Activated CD4-positive, CD25-positive, alpha-beta regulatory T cell treated with anti-CD3 and anti-CD28 coated beads, Interleukin-2, amount 50 U/mL, for 24 hours (primary cell): ENCODE measurements at regions not wholly inside any gene's neighbourhood (a gene's known extent, or its start where the extent isn't known, plus 50 kb on each side); places are given as distances from the start of the nearest gene placed in this dataset.

Source experiments
- ATAC-seq, 2 donors: fragments of 150-1000 bp; cut with Tn5 transposase; one replicate each; pipeline ENCODE4 v1.10.0; 2021; ENCODE audit warnings: mild to moderate bottlenecking in 1 of 2, moderate library complexity in 1 of 2

- ATAC-seq: no peak
These were observed 1422.4 kb upstream of the MIR17HG start for GRCh38 chr13:89925107-89925506.

GRCh38 chr13:89930861-89931260, 1416.6 kb upstream of the MIR17HG start:
- no peak for ATAC-seq

- no peak for ATAC-seq
These were observed 1414.6 kb upstream of the MIR17HG start for GRCh38 chr13:89932902-89933301.

- no peak for ATAC-seq
These were observed 1411.2 kb upstream of the MIR17HG start for GRCh38 chr13:89936256-89936655.

GRCh38 chr13:89937420-89937819, 1410.1 kb upstream of the MIR17HG start:
- ATAC-seq: no peak

- no peak for ATAC-seq
These were observed 1407.1 kb upstream of the MIR17HG start for GRCh38 chr13:89940383-89940782.

GRCh38 chr13:89943139-89943538, 1404.3 kb upstream of the MIR17HG start:
- ATAC-seq: no peak

- no peak for ATAC-seq
These were observed 1397.3 kb upstream of the MIR17HG start for GRCh38 chr13:89950225-89950624.

GRCh38 chr13:89951341-89951740, 1396.1 kb upstream of the MIR17HG start:
- no peak for ATAC-seq

- ATAC-seq: no peak
These were observed 1393.9 kb upstream of the MIR17HG start for GRCh38 chr13:89953581-89953980.

- no peak for ATAC-seq
These were observed 1391.7 kb upstream of the MIR17HG start for GRCh38 chr13:89955773-89956172.

GRCh38 chr13:89959074-89959473, 1388.4 kb upstream of the MIR17HG start:
- no peak for ATAC-seq

GRCh38 chr13:89965252-89965651, 1382.2 kb upstream of the MIR17HG start:
- no peak for ATAC-seq

- no peak for ATAC-seq
These were observed 1381.0 kb upstream of the MIR17HG start for GRCh38 chr13:89966524-89966923.

- no peak for ATAC-seq
These were observed 1379.8 kb upstream of the MIR17HG start for GRCh38 chr13:89967701-89968100.

- ATAC-seq: no peak
These were observed 1379.0 kb upstream of the MIR17HG start for GRCh38 chr13:89968470-89968869.

- no peak for ATAC-seq
These were observed 1377.2 kb upstream of the MIR17HG start for GRCh38 chr13:89970353-89970709.

GRCh38 chr13:89977203-89977602, 1370.3 kb upstream of the MIR17HG start:
- no peak for ATAC-seq

GRCh38 chr13:89980896-89981295, 1366.6 kb upstream of the MIR17HG start:
- no peak for ATAC-seq

GRCh38 chr13:89982407-89983095, 1364.9 kb upstream of the MIR17HG start:
- no peak for ATAC-seq

- no peak for ATAC-seq
These were observed 1359.3 kb upstream of the MIR17HG start for GRCh38 chr13:89988206-89988605.

GRCh38 chr13:90003566-90003965, 1343.9 kb upstream of the MIR17HG start:
- no peak for ATAC-seq

- ATAC-seq: no peak
These were observed 1338.8 kb upstream of the MIR17HG start for GRCh38 chr13:90008707-90009149.

GRCh38 chr13:90014038-90014437, 1333.4 kb upstream of the MIR17HG start:
- ATAC-seq: no peak
